Suppressor macrophage treated with lipopolysaccharide for 4 hours (primary cell): ENCODE measurements at regions not wholly inside any gene's neighbourhood (a gene's known extent, or its start where the extent isn't known, plus 50 kb on each side); places are given as distances from the start of the nearest gene placed in this dataset.
A peak's percentile ranks its signal among the peaks of the same experiment; 100 is the strongest.

Experiments used
- DNase-seq: peaks from one replicate; pipeline ENCODE4 v3.0.0-alpha.2; 2020

GRCh38 chr11:120012245-120012644 is 125.7 kb downstream of the TRIM29 start:
- DNase-seq: no peak

DNA sequence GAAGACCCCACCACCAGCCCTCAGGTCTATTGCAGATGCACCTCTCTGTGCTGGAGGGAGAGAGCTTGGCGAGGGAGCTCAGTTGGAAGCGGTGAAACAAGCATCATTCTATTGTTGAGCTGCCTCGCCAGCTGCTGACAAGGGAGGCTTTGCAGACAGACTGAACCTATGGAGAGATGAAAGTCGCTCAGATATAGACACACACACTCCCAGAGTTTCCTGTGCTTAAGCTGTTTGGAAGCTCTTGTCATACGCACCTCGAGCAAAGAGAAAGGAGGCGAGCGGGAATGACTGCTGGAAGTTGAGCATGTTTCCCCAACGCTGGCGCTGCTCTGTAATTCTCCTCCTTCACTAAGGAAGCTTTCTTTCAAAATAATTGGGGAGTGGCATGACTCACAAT is 126.1 kb downstream of the TRIM29 start:
- DNase-seq: no peak

DNA sequence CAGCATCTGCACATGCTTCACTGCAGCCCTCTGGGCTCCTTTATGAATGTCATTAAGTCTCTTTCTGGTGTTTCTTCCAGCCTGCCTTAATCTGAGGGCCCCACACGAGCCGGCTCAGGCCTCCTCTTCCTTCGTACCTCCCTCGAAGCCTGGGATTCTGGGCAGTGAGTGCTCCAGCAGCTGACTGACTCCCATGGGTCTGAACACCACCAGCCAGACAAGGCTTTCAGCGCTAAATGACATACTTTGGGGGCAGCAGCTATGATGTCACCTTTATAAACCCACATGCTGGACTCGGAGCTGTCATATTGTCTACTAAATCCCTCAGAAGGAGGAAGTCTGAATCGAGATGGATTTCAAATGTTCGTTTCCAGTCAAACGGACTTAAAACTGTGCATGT is 127.1 kb downstream of the TRIM29 start:
- DNase-seq: no peak

- no peak for DNase-seq
Measured at GRCh38 chr11:120009938-120010337, 128.0 kb downstream of the TRIM29 start.

- DNase-seq: no peak
Measured at GRCh38 chr11:120007144-120007543, 130.8 kb downstream of the TRIM29 start.

GRCh38 chr11:120004723-120005122 is 133.2 kb downstream of the TRIM29 start:
- DNase-seq: no peak

DNA sequence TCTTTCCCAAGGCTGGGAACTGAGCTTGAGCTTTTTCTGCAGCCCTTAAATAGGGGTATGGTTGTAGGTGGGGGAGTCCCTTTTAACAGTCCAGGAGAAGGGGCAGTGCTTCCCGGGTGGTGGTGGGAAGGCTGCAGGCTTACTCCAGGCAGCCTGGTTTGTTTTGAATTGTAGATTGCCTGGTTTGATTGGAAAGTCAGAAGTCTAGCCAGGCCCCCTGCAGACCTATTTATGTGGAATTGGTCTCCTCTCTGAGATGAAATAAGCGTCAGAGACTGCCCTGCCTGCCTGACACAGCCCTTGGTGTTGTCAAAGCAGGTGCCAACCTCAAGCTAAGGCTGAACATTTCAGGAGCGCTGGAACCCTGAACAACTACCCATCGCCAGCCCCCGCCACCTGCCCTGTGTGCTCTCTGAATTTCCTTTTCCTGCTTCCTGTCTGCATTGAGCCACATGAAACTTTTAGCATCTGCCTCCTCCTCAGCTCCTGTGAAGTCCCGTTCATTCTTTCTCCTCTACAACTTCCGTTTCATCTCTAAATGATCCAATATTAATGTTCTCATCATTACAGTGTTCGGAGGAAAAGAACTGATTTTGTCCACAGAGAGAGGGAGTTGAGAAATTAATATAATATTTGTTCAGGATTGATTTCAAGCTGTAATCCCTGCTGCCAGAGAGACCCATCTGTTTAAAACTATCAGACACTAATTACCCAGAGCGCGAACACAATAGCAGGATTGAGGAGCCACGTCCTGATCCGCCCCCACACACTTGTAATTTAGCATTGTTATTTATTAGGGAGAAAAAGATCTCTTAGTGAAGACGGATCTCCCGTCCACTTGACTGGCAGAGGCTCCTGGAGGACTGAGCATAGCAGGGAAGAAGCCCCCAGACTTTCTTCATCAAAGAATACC is 136.5 kb downstream of the TRIM29 start:
- DNase-seq: no peak

DNA sequence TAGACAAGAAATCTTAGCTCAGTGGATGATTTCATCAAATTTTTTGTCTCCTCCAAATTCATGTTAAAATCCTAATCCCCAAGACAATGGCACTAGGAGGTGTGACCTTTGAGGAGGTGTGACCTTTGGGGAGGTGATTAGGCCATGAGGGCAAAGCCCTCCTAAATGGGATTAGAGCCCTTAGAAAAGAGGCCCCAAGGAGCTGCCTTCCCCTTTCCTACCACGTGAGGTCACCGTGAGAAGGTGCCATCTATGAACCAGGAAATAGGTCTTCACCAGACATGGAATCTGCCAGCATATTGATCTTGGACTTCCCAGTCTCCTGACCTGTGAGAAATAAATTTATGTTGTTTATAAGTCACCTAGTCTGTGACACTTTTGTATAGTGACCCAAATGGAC is 138.7 kb downstream of the TRIM29 start:
- DNase-seq: no peak

- DNase-seq: no peak
Measured at GRCh38 chr11:119996556-119996955, 141.4 kb downstream of the TRIM29 start.

DNA sequence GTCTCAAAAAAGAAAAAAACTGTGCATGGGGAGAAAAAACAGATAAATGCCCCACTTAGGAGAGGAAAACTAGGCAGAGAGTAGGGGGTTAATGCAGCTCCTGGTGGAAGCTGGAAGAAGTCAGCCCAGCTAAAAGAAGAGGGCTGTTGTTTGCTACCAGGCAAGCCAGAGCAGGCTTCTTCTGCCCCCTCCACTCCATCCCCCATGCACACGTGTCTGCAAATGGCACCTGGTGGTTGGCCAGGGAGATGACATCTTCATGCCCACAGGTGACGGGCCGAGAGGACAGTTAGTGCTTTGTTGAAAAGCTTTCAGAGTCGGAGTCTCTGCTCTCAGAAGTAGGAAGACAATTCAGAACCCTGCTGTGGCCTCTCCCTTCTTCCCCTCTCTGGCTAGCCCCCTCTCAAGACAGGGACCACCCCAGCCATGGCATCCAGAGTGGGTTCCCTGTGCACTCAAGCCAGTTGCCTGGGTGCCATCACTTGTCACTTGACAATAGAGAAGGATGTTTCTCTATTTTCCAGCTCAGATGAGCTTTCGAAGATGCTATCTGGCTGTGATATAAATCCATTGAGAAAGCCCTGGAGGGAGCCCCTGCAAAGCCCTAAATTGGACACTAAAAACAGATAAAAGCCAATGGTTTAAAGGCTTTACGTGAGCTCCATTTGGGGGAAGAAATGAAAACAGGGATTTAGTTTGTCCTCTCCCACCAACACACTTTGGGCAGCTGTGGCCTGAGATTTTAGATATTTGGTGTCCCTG is 142.0 kb downstream of the TRIM29 start:
- DNase-seq: no peak

DNA sequence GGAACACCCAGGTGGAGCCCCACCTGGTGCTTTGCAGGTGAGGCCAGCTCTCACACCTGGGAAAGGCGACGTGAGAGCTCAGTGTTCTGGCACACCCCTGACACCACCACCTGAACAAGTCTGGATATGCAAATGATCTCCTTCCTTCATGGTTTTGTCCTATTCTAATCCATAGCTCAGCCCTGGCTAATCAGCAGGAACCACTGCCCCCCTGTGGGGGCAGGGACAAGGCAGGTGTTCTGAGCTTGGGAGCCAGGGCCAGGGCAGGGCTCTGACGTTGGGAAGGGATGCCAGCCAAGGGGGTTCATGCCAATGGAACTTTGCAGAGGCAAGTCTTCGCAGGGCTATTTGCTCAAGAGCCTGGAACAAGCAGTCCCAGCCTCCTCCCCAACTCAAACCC is 144.2 kb downstream of the TRIM29 start:
- no peak for DNase-seq

DNA sequence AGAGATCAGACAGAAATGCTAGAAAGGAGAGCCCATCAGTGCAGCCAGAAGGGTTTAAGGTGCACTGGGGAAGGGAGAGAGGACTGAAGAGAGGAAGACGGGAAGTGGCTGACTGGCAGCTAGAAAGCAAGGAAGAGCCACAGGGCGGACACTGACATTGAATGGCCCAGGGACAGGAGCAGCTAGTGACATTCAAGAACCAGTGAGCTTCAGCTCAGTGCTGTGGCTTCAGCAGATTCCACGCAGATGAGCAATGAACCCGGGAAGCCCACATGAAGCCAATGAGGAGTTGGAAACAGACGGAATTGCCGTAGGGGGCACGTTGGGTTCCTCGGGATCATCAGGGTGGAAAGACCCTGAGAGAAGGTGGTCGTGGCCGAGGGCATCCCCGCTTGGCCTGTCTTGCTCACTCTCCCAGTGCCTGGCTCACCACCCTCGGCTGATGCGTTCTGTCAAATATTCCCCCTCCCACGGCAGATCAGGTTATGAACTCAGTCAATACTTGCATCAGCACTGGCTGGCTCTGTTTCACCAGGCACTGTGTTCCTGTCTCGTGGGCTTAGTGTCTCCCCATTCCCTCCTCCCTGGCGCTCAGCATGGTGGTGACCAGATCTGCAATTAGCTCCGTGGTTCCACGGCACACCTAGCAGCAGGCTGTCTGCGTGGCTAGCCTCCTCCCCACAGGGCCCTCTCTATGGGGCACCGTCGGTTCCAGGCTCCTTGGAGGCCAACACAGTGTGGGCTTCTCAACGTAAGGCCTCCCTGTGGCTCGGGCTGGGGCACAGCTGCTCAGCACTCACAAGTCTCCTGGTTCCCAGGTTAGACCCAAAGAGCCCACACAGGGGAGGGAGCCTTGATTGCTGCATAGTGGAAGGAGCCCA is 145.5 kb downstream of the TRIM29 start:
- DNase-seq: peak; percentile 11

GRCh38 chr11:119991669-119992068 is 146.2 kb downstream of the TRIM29 start:
- DNase-seq: no peak

GRCh38 chr11:119991022-119991404 is 146.9 kb downstream of the TRIM29 start:
- no peak for DNase-seq

- no peak for DNase-seq
Measured at GRCh38 chr11:119990309-119991021, 147.4 kb downstream of the TRIM29 start.

DNA sequence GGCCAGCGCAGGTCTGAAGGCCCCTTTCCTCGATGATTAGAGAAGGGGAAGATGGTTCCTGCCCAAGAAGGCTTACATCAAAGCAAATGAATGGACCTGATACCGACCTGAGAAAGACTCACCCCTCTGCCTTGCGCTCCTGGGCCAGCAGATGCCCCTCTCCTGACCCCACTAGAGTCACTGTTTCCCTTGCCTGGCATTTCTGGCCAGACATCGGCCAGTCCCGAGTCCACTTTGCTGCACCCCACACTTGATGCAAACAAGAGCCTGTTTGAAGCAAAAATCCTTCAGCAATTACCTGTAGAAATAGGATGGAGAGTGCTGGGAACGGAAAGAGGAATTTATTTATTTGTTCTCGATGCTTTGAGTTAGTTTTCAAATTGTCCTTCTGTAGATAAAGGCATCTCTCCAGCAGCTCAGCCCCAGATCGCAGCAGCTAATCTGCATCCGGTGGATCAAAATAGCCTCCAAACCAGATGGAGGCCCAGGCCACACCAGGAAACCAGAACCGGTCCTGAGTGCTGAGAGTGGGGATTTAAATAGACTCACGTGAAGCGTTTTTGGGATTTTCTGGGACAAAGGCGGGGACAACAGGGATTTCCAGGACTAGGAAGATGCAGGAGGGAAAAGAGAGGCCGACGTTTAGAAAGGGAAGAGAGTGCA is 148.6 kb downstream of the TRIM29 start:
- DNase-seq: no peak

GRCh38 chr11:119985551-119985950 is 152.4 kb downstream of the TRIM29 start:
- no peak for DNase-seq

- no peak for DNase-seq
Measured at GRCh38 chr11:119983816-119984215, 154.1 kb downstream of the TRIM29 start.

DNA sequence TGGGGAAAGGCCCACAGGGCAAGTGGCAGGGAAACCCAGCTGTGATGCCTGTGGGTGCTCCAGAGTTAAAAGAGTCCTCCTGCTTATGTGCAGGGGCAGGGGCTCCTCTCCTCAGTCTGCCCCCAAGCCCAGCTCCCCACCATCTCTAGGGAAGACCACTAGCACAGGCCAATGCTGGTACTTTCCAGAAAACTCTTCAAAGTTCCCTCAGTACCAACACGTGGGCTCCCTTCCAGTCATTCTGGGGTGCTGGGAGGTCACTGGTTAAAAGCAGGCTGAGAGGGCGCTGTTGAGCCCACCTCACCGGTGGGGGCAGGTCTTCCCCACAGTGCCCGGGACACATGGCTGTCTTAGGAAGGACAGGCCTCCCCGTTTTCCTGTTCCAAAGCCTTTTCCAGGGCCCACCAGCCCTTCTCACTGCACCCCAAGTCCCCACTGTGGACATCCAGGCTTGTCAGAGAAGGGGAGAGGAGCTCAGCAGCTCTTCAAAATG is 154.6 kb downstream of the TRIM29 start:
- DNase-seq: no peak

DNA sequence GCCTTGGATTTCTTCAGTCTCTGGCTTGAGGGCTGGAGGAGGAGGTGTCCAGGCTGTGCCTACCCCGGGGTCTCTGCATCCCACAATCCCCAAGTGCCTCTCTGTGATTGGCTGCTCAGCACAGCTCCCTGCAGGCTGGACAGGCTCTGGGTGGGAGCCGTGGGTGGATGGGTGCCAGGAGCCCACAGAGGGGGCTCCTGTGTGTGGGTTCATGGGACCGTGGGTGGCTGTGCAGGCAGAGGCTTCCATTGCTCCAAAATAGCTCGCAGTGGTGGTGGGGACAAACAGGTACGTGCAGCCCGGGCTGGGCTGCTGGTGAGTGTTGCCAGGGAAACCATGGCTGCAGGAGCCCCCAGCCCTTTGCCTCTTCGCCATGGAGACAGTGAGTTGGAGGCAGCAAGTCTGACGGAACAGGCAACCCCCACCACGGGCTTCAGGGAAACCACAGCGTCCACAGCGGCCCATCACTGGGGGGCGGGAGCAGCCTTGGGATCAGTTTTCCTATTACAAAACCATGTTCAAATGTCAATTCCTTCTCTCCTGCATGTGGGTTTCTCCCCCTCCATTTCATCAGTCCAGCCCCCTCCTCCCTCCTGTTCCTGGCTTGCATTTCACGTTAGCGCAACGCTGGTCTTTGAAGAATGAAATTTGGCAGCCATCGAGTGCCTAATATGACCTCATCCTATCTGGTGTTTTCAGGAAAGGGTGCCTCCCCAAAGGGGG is 155.2 kb downstream of the TRIM29 start:
- DNase-seq: no peak

- DNase-seq: no peak
Measured at GRCh38 chr11:119980431-119980830, 157.5 kb downstream of the TRIM29 start.
